K562 (cell line): ENCODE measurements at regions not wholly inside any gene's neighbourhood (a gene's known extent, or its start where the extent isn't known, plus 50 kb on each side); places are given as distances from the start of the nearest gene placed in this dataset.

Source experiments
- ATAC-seq: fragments of 200-7000 bp; cut with Tn5 transposase; 3 replicates; pipeline ENCODE4 v1.9.1; 2020; ENCODE audit warnings: moderate library complexity
- BruUV-seq: library from RNA; stranded (reverse); fragments of 400-500 nt; replicated peaks from 2 replicates; lab custom pipeline; 2021; lab: Mats Ljungman, UMichigan
- CTCF ChIA-PET: fragments of 300-600 bp; formaldehyde crosslinking; extraction: SDS; loops from one replicate; lab custom pipeline; 2021; ENCODE audit warnings: low intra/inter-chr PET ratio; lab: Yijun Ruan, JAX
- POLR2A ChIA-PET: fragments of 300-600, 350-650 bp; sonication (Branson Sonifier 250); formaldehyde crosslinking; extraction: SDS; loops from one replicate; lab custom pipeline; 2021; ENCODE audit warnings: antibody characterized with exemption, inconsistent platforms; lab: Yijun Ruan, JAX
- DNase-seq, 4 experiments: peaks; one replicate each; pipeline versions ENCODE4 v3.0.0 to v3.0.0-alpha.2; 2011 to 2018; ENCODE audit warnings: low spot score in 3 of 4, mixed read lengths in 3 of 4; ENCODE audit errors: extremely low read depth in 1 of 4
- FAIRE-seq: peaks from 2 replicates; lab custom pipeline; 2011; peaks lifted over from hg19 to GRCh38; lab: Jason Lieb, UNC
- H2AFZ ChIP-seq: 2 replicates; pipeline ENCODE4 v1.6.0; 2011; ENCODE audit warnings: low read depth, low read length, control low read depth, inconsistent platforms
- H3K27ac ChIP-seq: fragments of 200-600 bp; 3 replicates; pipeline ENCODE4 v1.8.0; 2011; ENCODE audit warnings: low read depth, mild to moderate bottlenecking, control low read depth, inconsistent platforms, low read length, moderate library complexity, mixed read lengths; ENCODE audit errors: extremely low read depth
- H3K27me3 ChIP-seq, 2 experiments: fragments of 300-600 bp in 1 of 2; 2 replicates in 1 of 2; 3 replicates in 1 of 2; pipeline versions ENCODE4 v1.6.0 to v1.8.0; 2011; ENCODE audit warnings: inconsistent platforms in 2 of 2, low read length in 2 of 2, mild to moderate bottlenecking in 1 of 2, mixed read lengths in 1 of 2, moderate library complexity in 1 of 2; ENCODE audit not compliant: control insufficient read depth in 2 of 2, insufficient read depth in 2 of 2
- H3K36me3 ChIP-seq: fragments of 300-600 bp; 3 replicates; pipeline ENCODE4 v1.8.0; 2011; ENCODE audit warnings: mild to moderate bottlenecking, low read length, inconsistent platforms; ENCODE audit not compliant: control insufficient read depth, insufficient read depth
- H3K4me1 ChIP-seq, 2 experiments: fragments of 200-600 bp in 1 of 2; replicated peaks in 1 of 2; 2 replicates in 1 of 2; 3 replicates in 1 of 2; pipeline versions ENCODE4 v1.5.1 to v1.8.0; 2011; ENCODE audit warnings: inconsistent platforms in 2 of 2, low read length in 2 of 2, mild to moderate bottlenecking in 1 of 2, mixed read lengths in 1 of 2, moderate library complexity in 1 of 2; ENCODE audit not compliant: control insufficient read depth in 2 of 2, insufficient read depth in 2 of 2
- H3K4me2 ChIP-seq: 2 replicates; pipeline ENCODE4 v1.6.1; 2011; ENCODE audit warnings: low read length, control low read depth, inconsistent platforms, mixed read lengths; ENCODE audit not compliant: insufficient read depth
- H3K4me3 ChIP-seq: fragments of 200-600 bp; sonication (generic), shearing (Covaris generic); 2 replicates; pipeline ENCODE4 v1.5.1; 2016; ENCODE audit warnings: control low read depth, inconsistent platforms
- H3K79me2 ChIP-seq: fragments of 200-600 bp; 3 replicates; pipeline ENCODE4 v1.8.0; 2011; ENCODE audit warnings: low read length, inconsistent platforms; ENCODE audit not compliant: control insufficient read depth, insufficient read depth
- H3K9ac ChIP-seq, 2 experiments: 2 replicates each; pipeline versions ENCODE4 v1.6.0 to v1.6.1; 2011; ENCODE audit warnings: low read depth in 2 of 2, low read length in 2 of 2, control low read depth in 1 of 2, inconsistent platforms in 1 of 2, mild to moderate bottlenecking in 1 of 2, mixed read lengths in 1 of 2; ENCODE audit not compliant: insufficient read depth in 1 of 2
- H3K9me1 ChIP-seq: one replicate; pipeline ENCODE4 v1.6.0; 2011; ENCODE audit warnings: inconsistent platforms, mild to moderate bottlenecking, low read length, moderate library complexity; ENCODE audit not compliant: control insufficient read depth, insufficient read depth
- H3K9me3 ChIP-seq: replicated peaks from 2 replicates; pipeline ENCODE4 v1.5.1; 2011; ENCODE audit warnings: low read depth, low read length, inconsistent platforms; ENCODE audit not compliant: control insufficient read depth, insufficient read depth
- H4K20me1 ChIP-seq: replicated peaks from 2 replicates; pipeline ENCODE4 v1.6.1; 2011; ENCODE audit warnings: low read length, inconsistent platforms, mixed read lengths; ENCODE audit not compliant: control insufficient read depth, insufficient read depth
- CXXC5 ChIP-seq: fragments of 250-450 bp; sonication (Bioruptor Pico); IDR thresholded peaks from 2 replicates; pipeline ENCODE4 v1.8.0; 2022; ENCODE audit warnings: inconsistent platforms, mild to moderate bottlenecking, moderate library complexity
- DMBX1 ChIP-seq: fragments of 250-450 bp; sonication (Bioruptor Pico); IDR thresholded peaks from 2 replicates; pipeline ENCODE4 v1.8.0; 2022; ENCODE audit warnings: inconsistent platforms, mild to moderate bottlenecking, moderate library complexity, borderline replicate concordance
- DNMT1 ChIP-seq: fragments of 450-650 bp; IDR thresholded peaks from 2 replicates; pipeline ENCODE4 v1.6.1; 2016; ENCODE audit warnings: antibody characterized with exemption, mild to moderate bottlenecking
- ESRRB ChIP-seq: fragments of 250-450 bp; sonication (Bioruptor Pico); IDR thresholded peaks from 2 replicates; pipeline ENCODE4 v1.5.0; 2020; ENCODE audit warnings: mild to moderate bottlenecking, moderate library complexity, borderline replicate concordance
- JUND ChIP-seq, 2 experiments: IDR thresholded peaks; 2 replicates in 1 of 2; 3 replicates in 1 of 2; pipeline ENCODE4 v1.6.1; 2011; ENCODE audit warnings: borderline replicate concordance in 2 of 2, low read depth in 2 of 2, low read length in 2 of 2, improper control_type of control experiment in 1 of 2, missing biosample characterization in 1 of 2, missing genetic modification characterization in 1 of 2, missing genetic modification reagents in 1 of 2
- ZNF764 ChIP-seq: fragments of 250-450 bp; sonication (Bioruptor Pico); IDR thresholded peaks from 2 replicates; pipeline ENCODE4 v1.4.0; 2020; ENCODE audit warnings: low read depth, mild to moderate bottlenecking, moderate library complexity
- WGBS: fragments of 100-300 bp; shearing (Covaris generic); methylation state at CpG from one replicate; pipeline ENCODE4 v1.1.6; 2016; ENCODE audit warnings: low coverage, mixed read lengths; ENCODE audit not compliant: insufficient coverage; ENCODE audit errors: missing lambda C conversion rate; 5-methylcytosine and 5-hydroxymethylcytosine counted together
- in situ Hi-C: fragments of 300-500 bp; cut with MboI; formaldehyde crosslinking; loops from 4 replicates; pipeline ENCODE4 v1.15.0; 2018; ENCODE audit warnings: inconsistent platforms, mixed read lengths
- intact Hi-C: fragments of 100-400 bp; cut with micrococcal nuclease; formaldehyde crosslinking; loops from 2 replicates; pipeline ENCODE4 v1.14.2; 2022
- TF ChIP-seq, protein P1 (sequence below): fragments of 450-650 bp; IDR thresholded peaks from 2 replicates; pipeline ENCODE4 v1.6.1; 2017; ENCODE audit warnings: mild to moderate bottlenecking, moderate library complexity

- ATAC-seq (no peak), FAIRE-seq (no peak), DNase-seq (no peak)
- Histone ChIP-seq H3K9me3 (no peaks in the 10 kb centered on the region; the same call in 1 of the 2 replicates), H3K4me2 (no peak overlapping the region), H3K4me3 (no peak overlapping the region), H4K20me1 (no peaks in the 10 kb centered on the region), H3K79me2 (no peaks in the 10 kb centered on the region), H3K36me3 (no peaks in the 10 kb centered on the region), H3K9ac (no peak overlapping the region), H3K4me1 (no peaks in the 10 kb centered on the region), H2AFZ (no peak overlapping the region), H3K27me3 (no peaks in the 10 kb centered on the region), H3K27ac (no peak overlapping the region), H3K9me1 (no peaks in the 10 kb centered on the region)
- BruUV-seq: no TSS peak
- POLR2A ChIA-PET: no interaction called here
- intact Hi-C loops: no loop called here
- CTCF ChIA-PET: no interaction called here
- 0% methylated on average over 2 of the region's 2 CpGs for WGBS
- TF ChIP-seq ZNF764 (CRISPR knock-in tag): no peak
- TF ChIP-seq CXXC5 (CRISPR knock-in tag): no peak
- TF ChIP-seq, protein P1, sequence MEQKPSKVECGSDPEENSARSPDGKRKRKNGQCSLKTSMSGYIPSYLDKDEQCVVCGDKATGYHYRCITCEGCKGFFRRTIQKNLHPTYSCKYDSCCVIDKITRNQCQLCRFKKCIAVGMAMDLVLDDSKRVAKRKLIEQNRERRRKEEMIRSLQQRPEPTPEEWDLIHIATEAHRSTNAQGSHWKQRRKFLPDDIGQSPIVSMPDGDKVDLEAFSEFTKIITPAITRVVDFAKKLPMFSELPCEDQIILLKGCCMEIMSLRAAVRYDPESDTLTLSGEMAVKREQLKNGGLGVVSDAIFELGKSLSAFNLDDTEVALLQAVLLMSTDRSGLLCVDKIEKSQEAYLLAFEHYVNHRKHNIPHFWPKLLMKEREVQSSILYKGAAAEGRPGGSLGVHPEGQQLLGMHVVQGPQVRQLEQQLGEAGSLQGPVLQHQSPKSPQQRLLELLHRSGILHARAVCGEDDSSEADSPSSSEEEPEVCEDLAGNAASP: no peak
- no peak for TF ChIP-seq ESRRB
- no peak for TF ChIP-seq DMBX1
- no peak for TF ChIP-seq DNMT1
- TF ChIP-seq JUND (IDR thresholded peaks at IDR 0.05; ENCODE audit: borderline replicate concordance, low read depth, low read length): no peak
- no peak for TF ChIP-seq JUND (tag; IDR thresholded peaks at IDR 0.05; ENCODE audit: borderline replicate concordance, low read depth, low read length)
- in situ Hi-C loops: no loop called here
Observed at GRCh38 chr5:11958321-11958720, 54.1 kb upstream of the CTNND2 start.
